PFSK-1 (cell line): ENCODE measurements at regions not wholly inside any gene's neighbourhood (a gene's known extent, or its start where the extent isn't known, plus 50 kb on each side); places are given as distances from the start of the nearest gene placed in this dataset.

Source experiments
- FOXP2 ChIP-seq: optimal IDR thresholded peaks from 2 replicates; pipeline ENCODE3; 2011; ENCODE audit warnings: borderline replicate concordance, control low read depth, inconsistent platforms; ENCODE audit not compliant: insufficient read depth; ENCODE audit errors: extremely low read length, extremely low read depth
- POLR2AphosphoS5 ChIP-seq: IDR thresholded peaks from 2 replicates; pipeline ENCODE4 v1.6.1; 2012; ENCODE audit warnings: low read depth, mild to moderate bottlenecking, control low read depth, low read length, moderate library complexity
- SIN3A ChIP-seq: IDR thresholded peaks from 2 replicates; pipeline ENCODE4 v1.6.1; 2012; ENCODE audit warnings: mild to moderate bottlenecking, low read length, moderate library complexity, borderline replicate concordance; ENCODE audit not compliant: insufficient read depth
- TAF1 ChIP-seq: IDR thresholded peaks from 2 replicates; pipeline ENCODE4 v1.6.1; 2012; ENCODE audit warnings: low read length, control low read depth, borderline replicate concordance; ENCODE audit not compliant: insufficient read depth
- TF ChIP-seq, protein P1 (sequence below), 2 experiments: IDR thresholded peaks; 2 replicates each; pipeline versions ENCODE4 v1.6.1 to v1.8.0; 2011 to 2012; ENCODE audit warnings: low read depth in 2 of 2, low read length in 2 of 2, control low read depth in 1 of 2, inconsistent platforms in 1 of 2, mild to moderate bottlenecking in 1 of 2, moderate library complexity in 1 of 2; ENCODE audit not compliant: insufficient read depth in 1 of 2

DNA sequence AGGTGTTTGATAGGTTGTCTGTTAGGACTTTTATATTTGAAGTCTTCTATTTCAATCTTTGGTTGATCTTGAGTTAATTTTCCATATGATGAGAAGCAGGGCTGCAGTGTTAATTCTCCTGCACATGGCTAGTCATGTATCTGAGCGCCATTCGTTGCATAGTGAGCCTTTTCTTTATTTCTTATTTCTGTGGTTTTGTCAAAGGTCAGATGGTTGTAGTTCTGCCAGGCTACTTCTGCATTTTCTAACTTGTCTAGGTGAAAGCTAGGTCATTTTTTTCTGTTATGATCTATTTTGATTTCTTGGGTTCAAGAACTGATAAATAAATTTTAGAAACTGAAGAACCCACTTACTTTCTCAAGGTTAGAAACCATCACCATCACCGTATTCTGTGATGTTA, 56.7 kb downstream of the CCDC74A start:
- TF ChIP-seq FOXP2 = no peak
- TF ChIP-seq SIN3A = no peak
- TF ChIP-seq, protein P1, sequence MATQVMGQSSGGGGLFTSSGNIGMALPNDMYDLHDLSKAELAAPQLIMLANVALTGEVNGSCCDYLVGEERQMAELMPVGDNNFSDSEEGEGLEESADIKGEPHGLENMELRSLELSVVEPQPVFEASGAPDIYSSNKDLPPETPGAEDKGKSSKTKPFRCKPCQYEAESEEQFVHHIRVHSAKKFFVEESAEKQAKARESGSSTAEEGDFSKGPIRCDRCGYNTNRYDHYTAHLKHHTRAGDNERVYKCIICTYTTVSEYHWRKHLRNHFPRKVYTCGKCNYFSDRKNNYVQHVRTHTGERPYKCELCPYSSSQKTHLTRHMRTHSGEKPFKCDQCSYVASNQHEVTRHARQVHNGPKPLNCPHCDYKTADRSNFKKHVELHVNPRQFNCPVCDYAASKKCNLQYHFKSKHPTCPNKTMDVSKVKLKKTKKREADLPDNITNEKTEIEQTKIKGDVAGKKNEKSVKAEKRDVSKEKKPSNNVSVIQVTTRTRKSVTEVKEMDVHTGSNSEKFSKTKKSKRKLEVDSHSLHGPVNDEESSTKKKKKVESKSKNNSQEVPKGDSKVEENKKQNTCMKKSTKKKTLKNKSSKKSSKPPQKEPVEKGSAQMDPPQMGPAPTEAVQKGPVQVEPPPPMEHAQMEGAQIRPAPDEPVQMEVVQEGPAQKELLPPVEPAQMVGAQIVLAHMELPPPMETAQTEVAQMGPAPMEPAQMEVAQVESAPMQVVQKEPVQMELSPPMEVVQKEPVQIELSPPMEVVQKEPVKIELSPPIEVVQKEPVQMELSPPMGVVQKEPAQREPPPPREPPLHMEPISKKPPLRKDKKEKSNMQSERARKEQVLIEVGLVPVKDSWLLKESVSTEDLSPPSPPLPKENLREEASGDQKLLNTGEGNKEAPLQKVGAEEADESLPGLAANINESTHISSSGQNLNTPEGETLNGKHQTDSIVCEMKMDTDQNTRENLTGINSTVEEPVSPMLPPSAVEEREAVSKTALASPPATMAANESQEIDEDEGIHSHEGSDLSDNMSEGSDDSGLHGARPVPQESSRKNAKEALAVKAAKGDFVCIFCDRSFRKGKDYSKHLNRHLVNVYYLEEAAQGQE (IDR thresholded peaks at IDR 0.05; ENCODE audit: insufficient read depth in 1 of 2, low read depth in 2 of 2, low read length in 2 of 2) = no peak
- TF ChIP-seq TAF1 = no peak
- TF ChIP-seq POLR2AphosphoS5 = no peak

- TF ChIP-seq POLR2AphosphoS5 = no peak
- no peak for TF ChIP-seq TAF1
- TF ChIP-seq FOXP2 = no peak
These were observed 57.3 kb downstream of the CCDC74A start for GRCh38 chr2:131584940-131585339.

DNA sequence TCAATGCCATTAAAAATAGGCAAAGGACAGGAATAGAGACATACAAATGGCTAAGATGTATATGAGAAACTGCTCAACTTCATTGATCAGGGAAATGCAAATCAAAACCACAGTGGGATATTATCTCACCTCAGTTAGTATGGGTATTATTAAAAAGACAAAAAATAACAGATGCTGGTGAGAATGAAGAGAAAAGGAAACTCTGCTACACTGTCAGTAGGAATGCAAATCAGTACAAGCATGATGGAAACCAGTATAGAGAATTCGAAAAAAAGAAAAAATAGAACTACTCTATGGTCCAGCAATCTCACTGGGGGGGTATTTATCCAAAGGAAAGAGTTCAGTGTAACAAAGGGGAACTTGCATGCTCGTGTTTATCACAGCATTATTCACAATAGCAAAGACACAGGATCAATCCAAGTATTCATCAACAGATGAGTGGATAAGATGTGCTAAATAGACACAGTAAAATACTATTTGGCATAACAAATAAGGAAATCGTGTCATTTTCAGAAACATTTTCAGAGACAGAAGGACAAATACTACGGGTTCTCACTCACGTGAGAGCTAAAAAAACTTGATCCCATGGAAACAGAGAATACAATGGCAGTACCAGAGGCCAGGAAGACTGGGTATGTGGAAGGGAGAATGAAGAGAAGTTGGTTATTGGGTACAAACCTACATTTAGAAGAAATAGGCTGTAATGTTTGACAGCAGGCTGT, 60.6 kb downstream of the CCDC74A start:
- TF ChIP-seq, protein P1 (IDR thresholded peaks at IDR 0.05; ENCODE audit: insufficient read depth in 1 of 2, low read depth in 2 of 2, low read length in 2 of 2) = no peak
- TF ChIP-seq TAF1 = no peak
- no peak for TF ChIP-seq FOXP2
- no peak for TF ChIP-seq SIN3A
- no peak for TF ChIP-seq POLR2AphosphoS5

- TF ChIP-seq SIN3A = no peak
- TF ChIP-seq, protein P1 (IDR thresholded peaks at IDR 0.05; ENCODE audit: insufficient read depth in 1 of 2, low read depth in 2 of 2, low read length in 2 of 2) = no peak
- no peak for TF ChIP-seq TAF1
- no peak for TF ChIP-seq POLR2AphosphoS5
- no peak for TF ChIP-seq FOXP2
These were observed 62.7 kb downstream of the CCDC74A start for GRCh38 chr2:131590366-131590765.

- TF ChIP-seq, protein P1 (IDR thresholded peaks at IDR 0.05; ENCODE audit: insufficient read depth in 1 of 2, low read depth in 2 of 2, low read length in 2 of 2) = no peak
- TF ChIP-seq TAF1 (no peak), FOXP2 (no peak), POLR2AphosphoS5 (no peak), SIN3A (no peak)
These were observed 63.2 kb downstream of the CCDC74A start for GRCh38 chr2:131590896-131591295.
